Esophagus muscularis mucosa (tissue), 4 donors: ENCODE measurements at regions not wholly inside any gene's neighbourhood (a gene's known extent, or its start where the extent isn't known, plus 50 kb on each side); places are given as distances from the start of the nearest gene placed in this dataset.

Experiments used
- DNase-seq: peaks from one replicate; pipeline ENCODE4 v3.0.0-alpha.2; 2017; ENCODE audit errors: extremely low spot score
- H3K27ac ChIP-seq, 4 donors: fragments of 200-600 bp; sonication (generic); replicated peaks in 1 of 4; 1 replicate in 3 of 4; 2 replicates in 1 of 4; pipeline ENCODE4 v1.5.1; 2016 to 2019; ENCODE audit warnings: mild to moderate bottlenecking in 1 of 4
- H3K27me3 ChIP-seq, 4 donors: fragments of 200-600 bp; sonication (generic); one replicate each; pipeline versions ENCODE4 v1.5.1 to v1.6.0; 2016 to 2019
- H3K36me3 ChIP-seq, 4 donors: fragments of 200-600 bp; sonication (generic); one replicate each; pipeline ENCODE4 v1.5.1; 2016 to 2019
- H3K4me1 ChIP-seq, 4 donors: fragments of 200-600 bp; sonication (generic); one replicate each; pipeline ENCODE4 v1.5.1; 2016 to 2019
- H3K4me3 ChIP-seq, 4 donors: fragments of 200-600 bp; sonication (generic); 1 replicate in 2 of 4; 2 replicates in 2 of 4; pipeline ENCODE4 v1.5.1; 2016 to 2019; ENCODE audit warnings: mild to moderate bottlenecking in 4 of 4, moderate library complexity in 1 of 4
- H3K9me3 ChIP-seq, 4 donors: fragments of 200-600 bp; sonication (generic); 1 replicate in 3 of 4; 2 replicates in 1 of 4; pipeline ENCODE4 v1.5.1; 2016 to 2019
- EP300 ChIP-seq: sonication (generic); formaldehyde crosslinking; IDR thresholded peaks from one replicate; pipeline ENCODE4 v1.6.1; 2017; ENCODE audit warnings: antibody characterized with exemption
- POLR2A ChIP-seq: fragments of 450-650 bp; IDR thresholded peaks from one replicate; pipeline ENCODE4 v1.6.1; 2017; ENCODE audit warnings: antibody characterized with exemption, moderate library complexity, mild to moderate bottlenecking, low read depth
- POLR2AphosphoS5 ChIP-seq, 2 donors: sonication (generic); formaldehyde crosslinking; IDR thresholded peaks; one replicate each; pipeline ENCODE4 v1.6.1; 2017; ENCODE audit warnings: antibody characterized with exemption in 2 of 2
- WGBS: methylation state at CpG from one replicate; pipeline ENCODE4 v1.1.5; 2018; 5-methylcytosine and 5-hydroxymethylcytosine counted together
- intact Hi-C: fragments of 100-400 bp; cut with DNase I; formaldehyde crosslinking; loops from one replicate; pipeline ENCODE4 v1.15.1; 2023
- TF ChIP-seq, protein P1 (sequence below), 3 experiments: fragments of 200-600 bp in 2 of 3; fragments of 450-650 bp in 1 of 3; sonication (generic) in 2 of 3; IDR thresholded peaks; one replicate each; pipeline ENCODE4 v1.5.1; 2017 to 2019; ENCODE audit warnings: antibody characterized with exemption in 3 of 3, mild to moderate bottlenecking in 2 of 3, moderate library complexity in 1 of 3

GRCh38 chr1:72635719-72636118 lies 353.4 kb upstream of the NEGR1 start:
- DNase-seq, result no peak
- Histone ChIP-seq H3K9me3 (no peaks in the 10 kb centered on the region), H3K4me3 (no peak overlapping the region), H3K36me3 (no peaks in the 10 kb centered on the region), H3K27me3 (no peaks in the 10 kb centered on the region), H3K27ac (no peak overlapping the region), H3K4me1 (peaks cover 0 to 7% (median 2%) of the 10 kb centered on the region in 4 donors)
- TF ChIP-seq POLR2A, result no peak
- intact Hi-C loops, result no loop called here
- 80% methylated on average over 5 of the region's 5 CpGs for WGBS

GRCh38 chr1:72634946-72635345 lies 352.6 kb upstream of the NEGR1 start:
- H3K27ac ChIP-seq, result no peak overlapping the region
- DNase-seq, result no peak
- no peaks in the 10 kb centered on the region for H3K9me3 ChIP-seq
- intact Hi-C loops, result no loop called here
- no peaks in the 10 kb centered on the region for H3K27me3 ChIP-seq
- 86% methylated on average over 3 of the region's 3 CpGs for WGBS
- H3K4me3 ChIP-seq, result no peak overlapping the region
- no peaks in the 10 kb centered on the region for H3K36me3 ChIP-seq
- TF ChIP-seq EP300 (no peak), POLR2AphosphoS5 (IDR thresholded peaks at IDR 0.05) (no peak), POLR2A (no peak)
- TF ChIP-seq, protein P1, sequence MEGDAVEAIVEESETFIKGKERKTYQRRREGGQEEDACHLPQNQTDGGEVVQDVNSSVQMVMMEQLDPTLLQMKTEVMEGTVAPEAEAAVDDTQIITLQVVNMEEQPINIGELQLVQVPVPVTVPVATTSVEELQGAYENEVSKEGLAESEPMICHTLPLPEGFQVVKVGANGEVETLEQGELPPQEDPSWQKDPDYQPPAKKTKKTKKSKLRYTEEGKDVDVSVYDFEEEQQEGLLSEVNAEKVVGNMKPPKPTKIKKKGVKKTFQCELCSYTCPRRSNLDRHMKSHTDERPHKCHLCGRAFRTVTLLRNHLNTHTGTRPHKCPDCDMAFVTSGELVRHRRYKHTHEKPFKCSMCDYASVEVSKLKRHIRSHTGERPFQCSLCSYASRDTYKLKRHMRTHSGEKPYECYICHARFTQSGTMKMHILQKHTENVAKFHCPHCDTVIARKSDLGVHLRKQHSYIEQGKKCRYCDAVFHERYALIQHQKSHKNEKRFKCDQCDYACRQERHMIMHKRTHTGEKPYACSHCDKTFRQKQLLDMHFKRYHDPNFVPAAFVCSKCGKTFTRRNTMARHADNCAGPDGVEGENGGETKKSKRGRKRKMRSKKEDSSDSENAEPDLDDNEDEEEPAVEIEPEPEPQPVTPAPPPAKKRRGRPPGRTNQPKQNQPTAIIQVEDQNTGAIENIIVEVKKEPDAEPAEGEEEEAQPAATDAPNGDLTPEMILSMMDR (IDR thresholded peaks at IDR 0.05), result no peak
- peaks cover 0 to 7% (median 2%) of the 10 kb centered on the region in 4 donors for H3K4me1 ChIP-seq

DNA sequence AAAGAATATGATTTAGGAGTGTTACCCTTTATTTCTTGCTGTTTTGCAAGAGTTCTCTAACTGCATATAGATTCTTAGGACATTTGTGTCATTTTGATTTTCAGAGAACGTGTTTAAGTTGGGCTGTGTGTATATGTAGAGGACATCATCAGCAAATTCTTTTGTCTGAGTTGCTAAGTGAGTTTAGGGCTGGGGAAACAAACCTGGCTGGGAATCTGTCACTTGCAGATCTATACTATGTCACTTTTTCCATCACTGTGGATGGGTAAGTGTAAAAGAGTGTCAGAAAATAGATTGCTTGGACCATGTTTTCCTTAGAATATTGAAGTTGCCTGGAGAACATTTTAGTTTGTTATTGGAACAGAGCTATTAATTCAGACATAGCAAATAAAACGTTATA lies 349.1 kb upstream of the NEGR1 start:
- Histone ChIP-seq H3K4me1 (peaks cover 0 to under 1% (median 0%) of the 10 kb centered on the region in 4 donors), H3K4me3 (no peak overlapping the region), H3K27ac (no peak overlapping the region), H3K36me3 (no peaks in the 10 kb centered on the region), H3K9me3 (no peaks in the 10 kb centered on the region), H3K27me3 (no peaks in the 10 kb centered on the region)
- 47% methylated on average over 2 of the region's 2 CpGs for WGBS
- TF ChIP-seq, protein P1 (IDR thresholded peaks at IDR 0.05), result no peak
- DNase-seq, result no peak
- intact Hi-C loops, result no loop called here

DNA sequence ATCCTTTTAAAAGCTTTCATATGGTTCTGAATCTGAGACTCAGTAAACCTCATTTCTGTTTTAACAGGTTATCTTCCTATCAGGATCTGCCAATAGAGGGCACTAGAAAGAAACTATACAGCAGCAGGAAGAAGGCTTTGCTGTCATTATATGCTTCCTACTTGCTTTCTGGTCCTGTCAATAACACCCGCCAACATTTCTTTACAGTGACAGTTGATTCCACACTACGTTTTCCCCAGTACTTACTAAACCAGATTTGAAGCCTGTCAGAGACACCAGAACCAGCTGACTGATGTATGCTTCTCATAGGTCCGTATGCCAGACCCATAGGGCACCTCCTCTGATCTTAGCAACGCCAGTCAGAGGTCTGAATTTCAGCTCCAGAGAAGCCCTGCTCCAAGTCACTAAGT lies 341.0 kb upstream of the NEGR1 start:
- no peak for DNase-seq
- intact Hi-C loops, result no loop called here
- 50% methylated on average over 4 of the region's 4 CpGs for WGBS
- no peak for TF ChIP-seq POLR2AphosphoS5 (IDR thresholded peaks at IDR 0.05)
- TF ChIP-seq, protein P1 (IDR thresholded peaks at IDR 0.05), result peak; percentile 31 to 58 (median 51)
- no peak for TF ChIP-seq POLR2A
- peak overlapping the region; percentile 2 to 43 (median 20) for H3K4me3 ChIP-seq
- no peaks in the 10 kb centered on the region for H3K9me3 ChIP-seq
- H3K27me3 ChIP-seq, result no peaks in the 10 kb centered on the region
- H3K4me1 ChIP-seq, result peaks cover 0 to 3% (median 0%) of the 10 kb centered on the region in 4 donors
- no peak overlapping the region for H3K27ac ChIP-seq
- no peaks in the 10 kb centered on the region for H3K36me3 ChIP-seq

- 70% methylated on average over 2 of the region's 2 CpGs for WGBS
- intact Hi-C loops, result no loop called here
These were observed 338.1 kb upstream of the NEGR1 start for GRCh38 chr1:72620453-72620852.

More at GRCh38 chr1:72620453-72620852, 338.1 kb upstream of the NEGR1 start:
- Histone ChIP-seq H3K27ac (no peak overlapping the region), H3K36me3 (no peaks in the 10 kb centered on the region), H3K4me3 (no peak overlapping the region), H3K9me3 (no peaks in the 10 kb centered on the region), H3K27me3 (no peaks in the 10 kb centered on the region), H3K4me1 (peaks cover 0 to 3% (median 0%) of the 10 kb centered on the region in 4 donors)
- no peak for DNase-seq
- TF ChIP-seq POLR2AphosphoS5 (IDR thresholded peaks at IDR 0.05) (no peak), EP300 (no peak), POLR2A (no peak)
- TF ChIP-seq, protein P1 (IDR thresholded peaks at IDR 0.05), result no peak
